ENCODE measurements at regions not wholly inside any gene's neighbourhood (a gene's known extent, or its start where the extent isn't known, plus 50 kb on each side); places are given as distances from the start of the nearest gene placed in this dataset.

GRCh38 chr9:119961774-119962424 lies 592.7 kb upstream of the BRINP1 start:
- Histone ChIP-seq H3K79me2 (ENCODE audit: insufficient read depth, low read length) (no peaks in the 10 kb centered on the region), H2AK5ac (ENCODE audit: insufficient read length, low read length) (no peak overlapping the region), H2BK5ac (ENCODE audit: insufficient read length, low read length) (no peak overlapping the region), H3K56ac (ENCODE audit: insufficient read length, low read depth, low read length) (no peak overlapping the region), H3T11ph (ENCODE audit: low read length) (no peak overlapping the region), H3K4me1 (ENCODE audit: insufficient read depth, low read length) (peaks cover 2% of the 10 kb centered on the region; the same call in 1 of the 2 replicates), H4K20me1 (ENCODE audit: control insufficient read depth, insufficient read depth, insufficient read length) (no peaks in the 10 kb centered on the region), H3K18ac (ENCODE audit: insufficient read length, low read depth, low read length) (no peak overlapping the region), H2BK15ac (ENCODE audit: low read depth, low read length) (no peak overlapping the region), H3K9ac (ENCODE audit: extremely low read depth, insufficient read length, low read length) (no peak overlapping the region), H4K5ac (ENCODE audit: insufficient read length, low read depth, low read length) (no peak overlapping the region), H3K23ac (ENCODE audit: insufficient read length, low read depth, low read length) (no peak overlapping the region), H3K23me2 (ENCODE audit: insufficient read length, low read depth, low read length, poor library complexity, severe bottlenecking) (no peaks in the 10 kb centered on the region), H4K91ac (ENCODE audit: insufficient read length, low read depth, low read length) (no peak overlapping the region), H2BK12ac (ENCODE audit: insufficient read length, low read depth, low read length) (no peak overlapping the region), H3K27ac (ENCODE audit: insufficient read length, low read depth, low read length) (no peak overlapping the region), H3K4me2 (ENCODE audit: insufficient read depth, insufficient read length, low read length) (no peak overlapping the region), H2BK120ac (ENCODE audit: low read depth, low read length, poor library complexity, severe bottlenecking) (no peak overlapping the region), H2BK20ac (ENCODE audit: low read depth, low read length, poor library complexity, severe bottlenecking) (no peak overlapping the region), H4K8ac (replicated peaks; ENCODE audit: insufficient read length, low read depth, low read length) (no peak overlapping the region), H2AFZ (ENCODE audit: low read length) (no peak overlapping the region), H3K79me1 (ENCODE audit: insufficient read depth, low read depth, low read length, poor library complexity, severe bottlenecking) (no peaks in the 10 kb centered on the region), H3K4ac (ENCODE audit: low read depth, low read length) (no peak overlapping the region), H3K27me3 (ENCODE audit: insufficient read depth, low read length) (no peaks in the 10 kb centered on the region), H3K9me3 (ENCODE audit: control insufficient read depth, low read depth, low read length) (peaks cover 2% of the 10 kb centered on the region), H3K14ac (ENCODE audit: insufficient read depth, low read length) (no peak overlapping the region)
- peak; percentile 98 for TF ChIP-seq CTCF (conservative IDR thresholded peaks at IDR 0.05)
- peak; percentile 82 for DNase-seq
- Mint-ChIP-seq H3K27ac (peak overlapping the region in 2 of 3 experiments; percentile 70 to 77; a peak in 3 of 7 replicates), H3K36me3 (ENCODE audit: insufficient read depth in 1 of 3, low read depth in 3 of 3) (0 out of 7 replicates have a peak, but pooled peaks cover 0 to 1% (median under 1%) of the 10 kb centered on the region in 3 experiments), H3K9me3 (peaks cover 1 to 5% of the 10 kb centered on the region in 2 experiments; a peak in 3 of 5 replicates), H3K27me3 (ENCODE audit: low read depth) (peaks cover 1% of the 10 kb centered on the region; the same call in 1 of the 2 replicates), H3K4me3 (no peak overlapping the region), H3K4me1 (peaks cover 29 to 34% of the 10 kb centered on the region in 2 experiments)
- WGBS (ENCODE audit: extremely low coverage, insufficient read length, low lambda C conversion rate), result no CpG with 5 or more reads among the region's 19 CpGs

Measured in H9 (cell line).